H1 (cell line): ENCODE measurements at regions not wholly inside any gene's neighbourhood (a gene's known extent, or its start where the extent isn't known, plus 50 kb on each side); places are given as distances from the start of the nearest gene placed in this dataset.

Source experiments
- CTCF ChIA-PET: fragments of 300-600 bp; sonication (Branson Sonifier 250); formaldehyde crosslinking; loops from one replicate; lab custom pipeline; 2021; ENCODE audit not compliant: partially characterized antibody; lab: Charles Lee
- POLR2A ChIA-PET: fragments of 300-600 bp; sonication (Branson Sonifier 250); formaldehyde crosslinking; loops from one replicate; lab custom pipeline; 2021; ENCODE audit warnings: inconsistent platforms; ENCODE audit not compliant: partially characterized antibody; lab: Charles Lee
- DNase-seq, 2 experiments: peaks; one replicate each; pipeline versions ENCODE4 v3.0.0 to v3.0.0-alpha.2; 2010 to 2022; ENCODE audit warnings: low spot score in 2 of 2, low read depth in 1 of 2, mixed read lengths in 1 of 2
- FAIRE-seq: peaks from 2 replicates; lab custom pipeline; 2011; peaks lifted over from hg19 to GRCh38; lab: Jason Lieb, UNC
- H2AFZ ChIP-seq: 2 replicates; pipeline ENCODE4 v1.8.1; 2012; ENCODE audit warnings: low read length, inconsistent platforms
- H2AK5ac ChIP-seq: 2 replicates; pipeline ENCODE4 v1.6.1; 2013; ENCODE audit warnings: low read depth, low read length
- H2BK120ac ChIP-seq: replicated peaks from 2 replicates; pipeline ENCODE3; 2013; ENCODE audit warnings: low read depth, low read length, inconsistent platforms
- H2BK12ac ChIP-seq: 2 replicates; pipeline ENCODE4 v1.6.1; 2013; ENCODE audit warnings: low read depth, low read length
- H2BK15ac ChIP-seq: 2 replicates; pipeline ENCODE4 v1.6.1; 2013; ENCODE audit warnings: low read length
- H2BK20ac ChIP-seq: 2 replicates; pipeline ENCODE4 v1.6.1; 2013; ENCODE audit warnings: low read length
- H2BK5ac ChIP-seq: 2 replicates; pipeline ENCODE4 v1.6.1; 2013; ENCODE audit warnings: low read depth, low read length
- H3K14ac ChIP-seq: 2 replicates; pipeline ENCODE4 v1.6.1; 2013; ENCODE audit warnings: inconsistent platforms; ENCODE audit not compliant: insufficient read length
- H3K18ac ChIP-seq: 2 replicates; pipeline ENCODE4 v1.6.1; 2013; ENCODE audit warnings: low read length; ENCODE audit errors: extremely low read depth
- H3K23ac ChIP-seq: 2 replicates; pipeline ENCODE4 v1.6.1; 2013; ENCODE audit warnings: inconsistent platforms; ENCODE audit not compliant: insufficient read length
- H3K23me2 ChIP-seq: 2 replicates; pipeline ENCODE4 v1.6.1; 2013; ENCODE audit warnings: low read depth, low read length
- H3K27ac ChIP-seq: 2 replicates; pipeline ENCODE4 v1.6.1; 2011; ENCODE audit warnings: low read depth, low read length, inconsistent platforms
- H3K27me3 ChIP-seq, 4 experiments: replicated peaks in 1 of 4; 1 replicate in 1 of 4; 2 replicates in 3 of 4; pipeline versions ENCODE4 v1.6.1 to v1.8.1; 2011 to 2013; ENCODE audit warnings: low read length in 3 of 4, mild to moderate bottlenecking in 3 of 4, inconsistent platforms in 2 of 4, mixed read lengths in 2 of 4, moderate library complexity in 1 of 4; ENCODE audit not compliant: control insufficient read depth in 3 of 4, insufficient read depth in 3 of 4; ENCODE audit errors: extremely low read depth in 1 of 4
- H3K36me3 ChIP-seq, 4 experiments: 2 replicates each; pipeline versions ENCODE4 v1.6.1 to v1.8.1; 2011 to 2013; ENCODE audit warnings: mild to moderate bottlenecking in 4 of 4, low read length in 3 of 4, moderate library complexity in 2 of 4, control low read depth in 1 of 4, inconsistent platforms in 1 of 4; ENCODE audit not compliant: insufficient read depth in 4 of 4, control insufficient read depth in 2 of 4
- H3K4ac ChIP-seq: replicated peaks from 2 replicates; pipeline ENCODE3; 2013; ENCODE audit warnings: low read length, low read depth, mixed read lengths, inconsistent platforms; ENCODE audit not compliant: insufficient read length
- H3K4me1 ChIP-seq, 4 experiments: replicated peaks in 1 of 4; 1 replicate in 1 of 4; 2 replicates in 3 of 4; pipeline versions ENCODE4 v1.6.1 to v1.8.1; 2011 to 2013; ENCODE audit warnings: low read length in 3 of 4, inconsistent platforms in 2 of 4, mixed read lengths in 1 of 4; ENCODE audit not compliant: insufficient read depth in 4 of 4, control insufficient read depth in 3 of 4
- H3K4me2 ChIP-seq, 2 experiments: 2 replicates each; pipeline versions ENCODE4 v1.6.1 to v1.8.1; 2011 to 2013; ENCODE audit warnings: low read depth in 2 of 2, low read length in 2 of 2, control low read depth in 1 of 2, inconsistent platforms in 1 of 2, mild to moderate bottlenecking in 1 of 2; ENCODE audit not compliant: insufficient read depth in 1 of 2
- H3K4me3 ChIP-seq, 4 experiments: fragments of 200-600, 300-600 bp in 1 of 4; sonication (generic), shearing (Covaris generic), sonication (Bioruptor Twin) in 1 of 4; 2 replicates each; pipeline versions ENCODE4 v1.5.1 to v1.8.1; 2011 to 2016; ENCODE audit warnings: low read length in 4 of 4, low read depth in 3 of 4, control low read depth in 2 of 4, inconsistent platforms in 2 of 4, mild to moderate bottlenecking in 2 of 4, mixed read lengths in 1 of 4, moderate library complexity in 1 of 4; ENCODE audit not compliant: insufficient read depth in 2 of 4; ENCODE audit errors: extremely low read depth in 1 of 4
- H3K56ac ChIP-seq: replicated peaks from 2 replicates; pipeline ENCODE3; 2013; ENCODE audit warnings: low read depth, mild to moderate bottlenecking, mixed read lengths, low read length, inconsistent platforms; ENCODE audit not compliant: insufficient read length
- H3K79me1 ChIP-seq: 2 replicates; pipeline ENCODE4 v1.6.1; 2013; ENCODE audit warnings: low read depth, low read length, control low read depth
- H3K79me2 ChIP-seq, 2 experiments: 2 replicates each; pipeline versions ENCODE4 v1.6.1 to v1.8.1; 2012 to 2013; ENCODE audit warnings: low read length in 2 of 2, mild to moderate bottlenecking in 2 of 2, inconsistent platforms in 1 of 2; ENCODE audit not compliant: insufficient read depth in 2 of 2, control insufficient read depth in 1 of 2
- H3K9ac ChIP-seq, 4 experiments: replicated peaks in 1 of 4; 1 replicate in 1 of 4; 2 replicates in 3 of 4; pipeline versions ENCODE4 v1.6.1 to v1.8.1; 2011 to 2013; ENCODE audit warnings: low read depth in 3 of 4, low read length in 3 of 4, control low read depth in 2 of 4, mild to moderate bottlenecking in 2 of 4, moderate library complexity in 2 of 4, inconsistent platforms in 1 of 4; ENCODE audit errors: extremely low read depth in 1 of 4
- H3K9me3 ChIP-seq, 2 experiments: 2 replicates each; pipeline versions ENCODE4 v1.6.1 to v1.8.1; 2012 to 2013; ENCODE audit warnings: mild to moderate bottlenecking in 2 of 2, moderate library complexity in 2 of 2, control low read depth in 1 of 2, inconsistent platforms in 1 of 2, low read depth in 1 of 2, low read length in 1 of 2, mixed read lengths in 1 of 2; ENCODE audit not compliant: insufficient read depth in 2 of 2
- H4K20me1 ChIP-seq, 2 experiments: replicated peaks in 1 of 2; 2 replicates each; pipeline versions ENCODE3 to v1.8.1; 2011 to 2013; ENCODE audit warnings: inconsistent platforms in 2 of 2, low read length in 2 of 2, mild to moderate bottlenecking in 1 of 2; ENCODE audit not compliant: insufficient read depth in 2 of 2, control insufficient read depth in 1 of 2
- H4K5ac ChIP-seq: 2 replicates; pipeline ENCODE4 v1.6.1; 2013; ENCODE audit warnings: low read length, low read depth, mixed read lengths, inconsistent platforms; ENCODE audit not compliant: insufficient read length
- H4K8ac ChIP-seq: 2 replicates; pipeline ENCODE4 v1.8.0; 2013; ENCODE audit warnings: mild to moderate bottlenecking, moderate library complexity, low read length, inconsistent platforms; ENCODE audit not compliant: insufficient read depth; ENCODE audit errors: extremely low read depth
- H4K91ac ChIP-seq: replicated peaks from 2 replicates; pipeline ENCODE3; 2013; ENCODE audit warnings: low read length, mixed read lengths, inconsistent platforms; ENCODE audit not compliant: insufficient read length
- CBX5 ChIP-seq: fragments of 300-800, 300-1000 bp; sonication (generic); IDR thresholded peaks from 2 replicates; pipeline ENCODE4 v1.7.1; 2016; ENCODE audit warnings: antibody characterized with exemption, low read length, low read depth
- CEBPB ChIP-seq: IDR thresholded peaks from 2 replicates; pipeline ENCODE4 v1.6.1; 2012; ENCODE audit warnings: low read depth, low read length
- CREB1 ChIP-seq: IDR thresholded peaks from 2 replicates; pipeline ENCODE4 v1.6.1; 2012; ENCODE audit warnings: inconsistent platforms
- GABPA ChIP-seq: IDR thresholded peaks from 2 replicates; pipeline ENCODE4 v1.6.1; 2011; ENCODE audit warnings: mild to moderate bottlenecking, low read length, moderate library complexity, borderline replicate concordance; ENCODE audit not compliant: insufficient read depth
- HDAC6 ChIP-seq: IDR thresholded peaks from one replicate; pipeline ENCODE4 v1.7.1; 2012; ENCODE audit warnings: low read depth, mild to moderate bottlenecking, inconsistent platforms, low read length, moderate library complexity
- KDM5A ChIP-seq: fragments of 200-600 bp; IDR thresholded peaks from 2 replicates; pipeline ENCODE4 v1.7.1; 2012; ENCODE audit warnings: mild to moderate bottlenecking, low read length, inconsistent platforms, mixed read lengths
- MAX ChIP-seq: IDR thresholded peaks from 2 replicates; pipeline ENCODE4 v1.6.1; 2012; ENCODE audit warnings: inconsistent platforms
- PHF8 ChIP-seq: fragments of 200-600 bp; sonication (generic); conservative IDR thresholded peaks from 2 replicates; pipeline ENCODE4 v1.7.1; 2012; ENCODE audit warnings: low read depth, mild to moderate bottlenecking, inconsistent platforms, low read length, moderate library complexity
- RNF2 ChIP-seq: fragments of 200-900, 300-1000 bp; sonication (generic); IDR thresholded peaks from 2 replicates; pipeline ENCODE4 v1.7.1; 2016; ENCODE audit warnings: borderline replicate concordance, low read depth, mild to moderate bottlenecking, antibody characterized with exemption, low read length; ENCODE audit not compliant: poor library complexity, severe bottlenecking; ENCODE audit errors: missing control alignments
- SIN3A ChIP-seq, 2 experiments: IDR thresholded peaks in 1 of 2; conservative IDR thresholded peaks in 1 of 2; 2 replicates each; pipeline ENCODE4 v1.6.1; 2011 to 2012; ENCODE audit warnings: low read length in 2 of 2, improper control_type of control experiment in 1 of 2, low read depth in 1 of 2, mild to moderate bottlenecking in 1 of 2
- TAF7 ChIP-seq: optimal IDR thresholded peaks from 2 replicates; pipeline ENCODE3; 2011; ENCODE audit warnings: low read depth, mild to moderate bottlenecking, inconsistent platforms, low read length, moderate library complexity, borderline replicate concordance
- TBP ChIP-seq: IDR thresholded peaks from 2 replicates; pipeline ENCODE4 v1.6.1; 2011; ENCODE audit warnings: low read depth, low read length, improper control_type of control experiment
- WGBS, 2 experiments: shearing (Covaris generic) in 1 of 2; methylation state at CpG; one replicate each; pipeline versions ENCODE4 v1.1.6 to v1.1.7; 2013 to 2015; ENCODE audit warnings: low lambda C conversion rate in 2 of 2, mixed read lengths in 2 of 2, inconsistent platforms in 1 of 2, low coverage in 1 of 2, missing lambda C conversion rate in 1 of 2; ENCODE audit not compliant: insufficient replicate concordance in 2 of 2, insufficient coverage in 1 of 2, insufficient read length in 1 of 2; ENCODE audit errors: extremely low coverage in 1 of 2, missing lambda C conversion rate in 1 of 2; 5-methylcytosine and 5-hydroxymethylcytosine counted together
- TF ChIP-seq, protein P1 (sequence below): IDR thresholded peaks from 2 replicates; pipeline ENCODE4 v1.6.1; 2012; ENCODE audit warnings: low read length, inconsistent platforms

DNA sequence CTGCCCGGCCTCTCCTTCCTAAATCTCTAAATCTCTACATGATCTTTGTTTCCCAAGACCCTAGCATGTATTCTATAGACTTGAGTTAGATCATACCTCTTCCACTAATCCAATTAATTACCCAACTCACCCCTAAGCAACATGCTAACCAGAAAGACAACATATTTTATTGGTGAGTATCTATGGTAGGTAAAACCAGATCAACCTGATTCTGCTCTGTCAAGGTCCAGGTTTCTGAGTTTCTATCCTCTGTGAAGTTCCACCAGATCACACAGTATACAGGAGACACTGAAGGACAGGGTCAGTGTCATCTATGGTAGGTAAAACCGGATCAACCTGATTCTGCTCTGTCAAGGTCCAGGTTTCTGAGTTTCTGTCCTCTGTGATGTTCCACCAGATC is 363.2 kb upstream of the MARCKS start:
- Histone ChIP-seq H3K23ac (no peak overlapping the region), H3K9me3 (no peaks in the 10 kb centered on the region), H3K79me1 (no peaks in the 10 kb centered on the region), H3K56ac (no peak overlapping the region), H3K27me3 (no peaks in the 10 kb centered on the region), H2BK20ac (no peak overlapping the region), H4K8ac (no peak overlapping the region), H4K91ac (no peak overlapping the region), H3K4me3 (no peak overlapping the region), H3K79me2 (no peaks in the 10 kb centered on the region), H3K4me1 (no peaks in the 10 kb centered on the region), H3K9ac (no peak overlapping the region), H3K4me2 (no peak overlapping the region), H3K27ac (no peak overlapping the region), H2AFZ (no peak overlapping the region), H3K4ac (no peak overlapping the region), H2BK5ac (no peak overlapping the region), H4K20me1 (no peaks in the 10 kb centered on the region), H4K5ac (no peak overlapping the region), H3K23me2 (no peaks in the 10 kb centered on the region), H3K18ac (no peak overlapping the region), H2BK120ac (no peak overlapping the region), H2AK5ac (no peak overlapping the region), H3K36me3 (no peaks in the 10 kb centered on the region), H2BK12ac (no peak overlapping the region), H3K14ac (no peak overlapping the region), H2BK15ac (no peak overlapping the region)
- 83% methylated on average over 2 of the region's 2 CpGs; no CpG with 5 or more reads in 1 of the 2 experiments for WGBS, 2 experiments
- ChIA-PET CTCF (no interaction called here), POLR2A (no interaction called here)
- DNase-seq = no peak
- no peak for FAIRE-seq
- no peak for TF ChIP-seq CREB1
- no peak for TF ChIP-seq HDAC6
- no peak for TF ChIP-seq SIN3A (conservative IDR thresholded peaks at IDR 0.05 in 1 of 2, IDR thresholded peaks at IDR 0.05 in 1 of 2; ENCODE audit: low read depth in 1 of 2, low read length in 2 of 2)
- TF ChIP-seq KDM5A = no peak
- no peak for TF ChIP-seq RNF2
- TF ChIP-seq TAF7 = no peak
- no peak for TF ChIP-seq MAX
- no peak for TF ChIP-seq CEBPB
- TF ChIP-seq PHF8 = no peak
- TF ChIP-seq, protein P1, sequence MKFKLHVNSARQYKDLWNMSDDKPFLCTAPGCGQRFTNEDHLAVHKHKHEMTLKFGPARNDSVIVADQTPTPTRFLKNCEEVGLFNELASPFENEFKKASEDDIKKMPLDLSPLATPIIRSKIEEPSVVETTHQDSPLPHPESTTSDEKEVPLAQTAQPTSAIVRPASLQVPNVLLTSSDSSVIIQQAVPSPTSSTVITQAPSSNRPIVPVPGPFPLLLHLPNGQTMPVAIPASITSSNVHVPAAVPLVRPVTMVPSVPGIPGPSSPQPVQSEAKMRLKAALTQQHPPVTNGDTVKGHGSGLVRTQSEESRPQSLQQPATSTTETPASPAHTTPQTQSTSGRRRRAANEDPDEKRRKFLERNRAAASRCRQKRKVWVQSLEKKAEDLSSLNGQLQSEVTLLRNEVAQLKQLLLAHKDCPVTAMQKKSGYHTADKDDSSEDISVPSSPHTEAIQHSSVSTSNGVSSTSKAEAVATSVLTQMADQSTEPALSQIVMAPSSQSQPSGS = no peak
- no peak for TF ChIP-seq CBX5
- no peak for TF ChIP-seq TBP
- TF ChIP-seq GABPA = no peak
